Right lung (tissue), 2 donors: ENCODE measurements at regions not wholly inside any gene's neighbourhood (a gene's known extent, or its start where the extent isn't known, plus 50 kb on each side); places are given as distances from the start of the nearest gene placed in this dataset.
"Not testable (repeated sequence)": the region's sequence is repeated elsewhere in the genome, so short reads cannot be mapped to it uniquely, and the experiment has no call there.

Source experiments
- DNase-seq, 2 donors: peaks; one replicate each; pipeline ENCODE4 v3.0.0-alpha.2; 2013

DNA sequence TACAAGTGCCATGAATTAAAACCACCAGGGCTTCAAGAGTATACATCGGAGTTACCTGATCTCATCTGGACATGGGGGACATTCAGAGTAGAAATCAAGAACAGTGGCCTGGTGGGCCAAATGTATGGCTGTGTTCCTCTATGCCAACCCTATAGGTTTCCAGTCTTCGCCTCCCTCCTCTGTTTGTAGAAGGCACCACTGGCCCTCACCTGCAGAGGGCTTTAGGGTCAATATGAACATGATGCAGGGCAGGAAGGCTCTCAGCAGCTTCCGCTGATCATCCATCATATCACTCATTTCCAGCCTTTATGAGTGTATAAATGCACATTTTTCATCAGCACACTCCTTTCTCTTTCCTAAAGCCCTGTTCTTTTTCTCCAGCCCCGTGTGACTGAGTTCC is 555.5 kb upstream of the BRINP1 start:
- no peak for DNase-seq

DNA sequence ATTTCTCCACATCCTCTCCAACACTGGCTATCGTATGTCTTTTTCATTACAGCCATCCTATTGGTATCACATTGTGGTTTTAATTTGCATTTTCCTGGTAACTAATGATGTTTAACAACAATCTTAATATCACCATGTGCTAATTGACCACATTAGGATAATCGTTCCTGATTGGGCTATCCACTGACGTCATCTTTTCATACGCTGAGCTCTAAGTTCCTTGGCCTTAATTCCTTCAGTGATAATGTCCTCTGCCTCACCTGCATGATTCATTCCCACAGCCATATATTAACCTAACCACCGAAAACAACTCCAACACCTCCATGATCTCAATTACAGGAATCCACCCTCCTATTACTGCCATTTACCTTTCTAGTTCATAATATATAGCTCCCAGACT is 547.9 kb upstream of the BRINP1 start:
- DNase-seq = no peak

DNA sequence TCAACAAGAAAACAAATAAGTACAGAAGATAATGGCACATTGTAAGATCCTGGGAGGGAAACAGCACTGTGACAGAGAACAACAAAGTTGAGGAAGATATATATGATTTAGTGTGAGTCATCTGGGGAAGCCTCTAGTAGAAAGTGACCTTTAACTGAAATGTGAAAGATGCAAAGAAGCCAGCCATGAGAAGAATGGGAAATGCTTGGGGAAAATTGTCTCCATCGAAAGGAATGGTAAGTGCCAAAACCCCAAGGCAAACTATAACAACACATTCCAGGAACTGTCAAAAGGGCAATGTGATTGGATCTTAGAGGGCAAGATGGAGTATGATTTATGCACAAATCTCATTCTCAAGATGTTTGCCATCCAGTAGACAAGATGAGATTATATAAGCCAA is 537.8 kb upstream of the BRINP1 start:
- DNase-seq = no peak

DNA sequence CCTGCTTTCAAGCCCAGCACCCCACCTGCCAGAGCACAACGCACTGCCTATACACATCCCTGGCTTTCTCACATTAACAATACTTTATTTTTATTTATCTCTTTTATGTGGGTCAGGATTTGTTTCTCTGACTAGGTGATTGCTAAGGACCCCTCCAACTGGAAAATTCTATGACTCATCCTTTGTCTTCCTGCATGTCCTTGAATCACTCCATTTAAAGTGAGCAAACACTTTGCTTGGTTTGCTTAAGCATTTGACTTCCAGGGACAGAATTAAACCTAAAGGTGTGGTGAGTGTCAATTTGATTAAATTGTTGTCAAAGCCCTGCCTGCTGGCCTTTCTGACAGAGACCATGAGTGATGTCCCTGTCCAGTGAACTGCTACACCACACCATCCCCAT is 536.5 kb upstream of the BRINP1 start:
- DNase-seq = no peak

DNA sequence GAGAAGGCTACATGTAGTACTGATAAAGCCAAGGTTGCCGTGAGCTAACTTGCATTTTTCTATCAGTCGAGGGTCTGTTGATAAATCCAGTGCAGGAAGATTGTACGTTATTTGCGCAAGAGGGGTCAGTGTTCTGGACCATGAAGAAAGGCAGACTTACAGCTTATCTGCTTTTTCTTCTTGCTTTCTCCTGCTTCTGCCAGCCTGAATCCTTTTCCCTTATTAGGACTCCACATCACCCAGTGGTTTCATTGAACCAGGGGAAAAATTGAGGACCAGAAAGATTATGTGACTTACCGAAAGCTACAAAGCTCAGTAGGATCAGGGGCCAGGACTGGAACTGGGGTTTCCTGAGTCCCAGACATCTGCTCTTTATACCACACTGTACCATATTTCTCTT is 534.6 kb upstream of the BRINP1 start:
- DNase-seq = no peak

DNA sequence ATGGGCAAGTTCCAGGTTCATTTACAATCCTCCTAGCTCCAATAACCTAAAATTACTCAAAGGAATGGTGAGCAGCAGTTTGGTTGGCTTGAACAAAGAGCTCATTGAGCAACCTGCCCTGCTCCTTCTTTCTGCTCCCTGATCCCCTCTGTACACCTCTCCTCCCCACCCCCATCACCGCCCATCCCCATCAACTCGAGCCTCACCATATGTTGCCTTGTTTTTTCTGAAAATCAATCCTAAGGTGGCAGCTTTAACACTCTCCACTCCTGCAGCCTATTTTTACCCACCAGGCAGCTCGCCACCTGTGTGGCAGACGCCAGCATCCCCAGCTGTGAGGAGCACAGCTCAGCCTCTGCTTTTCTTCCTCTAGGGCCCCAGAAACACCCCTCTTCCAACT is 533.4 kb upstream of the BRINP1 start:
- no peak for DNase-seq

DNA sequence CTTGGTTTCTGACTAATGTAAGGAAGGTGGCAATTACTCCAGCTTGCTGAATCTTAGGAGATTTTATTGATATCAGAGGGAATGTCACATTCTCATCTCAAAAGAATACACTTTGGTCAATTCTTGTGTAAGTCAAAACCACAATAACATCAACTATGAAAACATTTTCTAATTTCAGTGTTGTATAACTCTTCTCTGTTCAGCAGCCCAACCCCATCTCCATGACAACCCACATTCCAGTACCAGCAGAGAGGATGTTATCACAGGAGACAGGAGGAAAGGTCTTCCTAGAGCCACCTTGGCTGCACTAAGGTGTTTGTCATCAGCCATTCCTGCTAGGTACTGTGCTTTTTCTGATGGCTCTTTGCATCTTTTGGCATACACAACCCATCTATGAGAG is 529.1 kb upstream of the BRINP1 start:
- no peak for DNase-seq

DNA sequence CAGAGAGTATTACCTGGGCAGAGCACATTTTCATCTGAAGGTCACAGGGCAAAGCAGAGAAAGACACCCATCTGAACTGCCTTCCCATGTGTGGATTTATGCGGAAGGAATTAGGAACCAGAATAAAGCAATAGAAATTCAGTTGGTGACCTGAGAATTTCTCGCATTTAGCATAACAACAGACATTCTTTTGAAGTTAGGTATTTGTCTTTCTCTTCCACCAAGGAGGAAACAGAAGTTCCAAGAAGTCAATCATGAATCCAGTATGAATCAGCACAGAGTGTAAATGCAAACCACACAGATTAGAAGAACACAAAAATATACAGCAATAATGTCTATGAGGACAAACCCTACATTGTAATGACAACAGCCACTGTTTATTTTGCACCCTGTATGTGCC is 515.2 kb upstream of the BRINP1 start:
- DNase-seq = no peak

DNA sequence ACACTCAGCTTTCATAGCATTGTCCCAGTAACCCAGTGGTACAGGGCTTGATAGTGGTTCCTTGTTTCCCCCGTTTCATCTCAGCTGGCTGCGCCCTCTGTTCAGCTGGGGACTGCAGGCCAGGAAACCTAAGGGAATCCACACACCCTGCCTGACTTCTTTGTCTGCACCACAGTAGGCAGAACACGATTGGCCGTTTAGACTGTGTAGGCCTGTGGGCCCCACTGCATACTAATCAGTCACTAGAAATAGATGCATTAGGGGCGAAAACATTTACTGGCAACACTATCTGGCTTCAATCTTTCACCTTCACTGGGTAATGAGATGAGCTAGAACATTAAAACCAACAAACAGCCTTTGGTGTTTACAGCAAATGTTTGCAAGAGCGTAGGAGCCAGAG is 512.7 kb upstream of the BRINP1 start:
- no peak for DNase-seq

DNA sequence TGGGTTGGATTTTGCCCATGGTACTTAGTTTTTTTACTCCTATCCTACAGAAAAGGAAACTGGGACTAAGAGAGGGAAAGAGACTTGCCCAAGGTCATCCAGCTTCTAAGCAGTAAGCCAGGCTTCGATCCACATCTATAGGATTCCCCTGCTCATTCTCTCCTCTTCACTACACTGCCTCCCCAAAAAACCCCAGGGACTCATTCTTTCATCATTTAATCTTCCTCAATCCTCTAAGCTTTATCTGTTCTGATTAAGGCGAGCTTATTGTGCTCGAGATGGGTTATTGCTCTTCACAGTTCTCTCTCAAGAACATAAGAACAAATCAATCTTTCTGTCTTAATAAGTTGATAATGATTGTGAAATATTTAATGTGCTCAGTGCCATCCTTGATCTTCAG is 511.1 kb upstream of the BRINP1 start:
- DNase-seq = no peak

DNA sequence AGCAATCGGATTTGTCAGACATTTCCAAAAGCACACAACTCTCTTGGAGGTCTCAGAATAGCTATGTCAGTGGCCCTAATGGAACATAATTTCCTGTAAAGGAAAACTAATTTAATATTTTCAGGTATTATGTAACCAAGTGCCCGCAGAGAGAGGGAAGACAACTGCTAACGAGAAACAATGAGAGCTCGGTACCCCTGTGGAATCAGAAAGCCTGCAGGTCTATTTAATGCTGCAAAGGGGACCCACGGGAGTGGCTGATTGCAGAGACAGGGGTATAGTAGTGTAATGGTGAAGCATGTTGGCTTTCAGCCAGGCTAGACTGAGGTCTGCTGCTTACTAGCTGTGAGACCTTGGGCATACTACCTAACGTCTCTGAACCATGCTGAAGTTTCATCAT is 508.1 kb upstream of the BRINP1 start:
- no peak for DNase-seq

DNA sequence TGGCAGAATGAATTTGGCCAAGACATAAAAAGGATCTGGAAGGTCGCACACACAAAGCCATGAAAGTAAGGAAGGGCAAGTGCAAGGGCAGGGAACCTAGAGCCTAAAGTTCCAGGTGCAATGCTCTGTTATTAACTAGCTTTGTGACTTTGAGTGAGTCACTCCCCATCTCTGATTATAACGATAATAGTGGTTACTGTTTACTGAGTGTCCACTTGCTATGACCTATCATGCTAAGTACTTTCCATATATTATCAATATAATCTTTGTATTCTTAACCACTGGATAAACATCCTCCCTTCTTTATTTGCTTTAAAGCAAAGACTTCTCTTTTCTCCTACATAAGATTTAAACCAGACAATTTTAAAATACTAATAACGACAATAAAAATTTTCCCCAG is 504.6 kb upstream of the BRINP1 start:
- DNase-seq = no peak

DNA sequence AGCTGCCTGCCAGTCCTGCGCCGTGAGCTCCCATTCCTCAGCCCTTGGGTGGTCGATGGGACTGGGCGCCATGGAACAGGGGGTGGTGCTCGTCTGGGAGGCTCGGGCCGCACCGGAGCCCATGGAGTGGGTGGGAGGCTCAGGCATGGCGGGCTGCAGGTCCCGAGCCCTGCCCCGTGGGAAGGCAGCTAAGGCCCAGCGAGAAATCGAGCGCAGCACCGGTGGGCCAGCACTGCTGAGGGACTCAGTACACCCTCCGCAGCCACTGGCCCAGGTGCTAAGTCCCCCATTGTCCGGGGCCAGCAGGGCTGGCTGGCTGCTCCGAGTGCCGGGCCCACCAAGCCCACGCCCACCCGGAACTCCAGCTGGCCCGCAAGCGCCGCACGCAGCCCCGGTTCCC is 501.0 kb upstream of the BRINP1 start:
- not testable (repeated sequence) for DNase-seq

DNA sequence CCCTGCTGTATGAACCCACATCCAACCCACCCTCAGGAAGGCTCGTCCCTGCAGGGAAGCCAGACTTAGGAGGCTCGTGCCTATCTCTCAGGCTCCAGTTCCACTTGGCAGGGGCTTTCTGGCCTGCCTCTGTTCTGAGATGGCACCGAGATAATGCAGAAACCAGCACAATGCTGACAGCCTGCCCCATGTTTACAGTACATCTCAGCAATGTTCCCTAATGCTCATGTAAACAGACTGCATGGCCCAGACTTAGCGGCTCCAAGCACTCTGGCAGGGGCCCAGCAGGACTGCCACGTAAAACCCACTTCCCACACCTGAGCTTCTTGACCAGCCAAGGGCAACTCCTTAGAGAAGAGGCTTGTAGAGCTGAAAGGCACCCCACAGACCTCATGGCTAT is 499.5 kb upstream of the BRINP1 start:
- DNase-seq = no peak

DNA sequence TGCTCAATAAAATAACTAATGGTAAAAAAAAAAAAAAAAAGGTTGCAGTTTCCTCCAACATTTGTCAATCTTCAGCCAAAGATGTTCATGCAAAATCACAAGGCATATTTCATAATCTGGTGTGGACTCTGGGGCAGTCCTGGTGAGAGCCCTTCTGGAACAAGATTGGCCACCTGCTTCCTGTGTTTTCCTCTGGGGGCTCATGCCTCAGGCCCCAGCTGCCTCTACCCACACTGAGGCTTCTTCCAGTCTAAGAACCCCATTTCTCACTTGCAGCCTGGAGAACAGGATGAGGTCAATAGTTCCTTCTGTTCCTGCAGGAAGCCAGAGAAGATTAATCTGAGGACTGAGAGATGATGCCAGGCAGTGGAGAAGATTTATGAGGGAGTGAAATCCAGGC is 492.6 kb upstream of the BRINP1 start:
- no peak for DNase-seq

DNA sequence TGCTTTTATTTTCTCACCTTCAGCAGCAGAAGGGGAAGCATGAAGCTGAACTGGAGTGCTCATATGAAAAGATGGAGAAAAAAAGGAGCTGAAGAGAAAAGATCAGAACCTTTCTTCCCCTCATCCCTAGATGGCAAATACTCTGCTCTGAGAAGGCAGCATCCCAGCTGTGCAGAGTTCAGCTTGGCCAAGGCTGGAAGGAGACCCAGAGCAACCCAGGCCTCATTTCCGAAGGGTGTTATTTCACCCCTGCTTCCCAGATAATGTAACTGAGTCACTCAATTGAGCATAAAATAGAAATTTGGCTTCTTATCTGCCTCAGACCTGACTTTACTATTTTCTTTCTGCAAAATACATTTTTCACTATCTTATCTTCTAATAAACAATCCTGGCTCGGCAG is 489.9 kb upstream of the BRINP1 start:
- DNase-seq = no peak

DNA sequence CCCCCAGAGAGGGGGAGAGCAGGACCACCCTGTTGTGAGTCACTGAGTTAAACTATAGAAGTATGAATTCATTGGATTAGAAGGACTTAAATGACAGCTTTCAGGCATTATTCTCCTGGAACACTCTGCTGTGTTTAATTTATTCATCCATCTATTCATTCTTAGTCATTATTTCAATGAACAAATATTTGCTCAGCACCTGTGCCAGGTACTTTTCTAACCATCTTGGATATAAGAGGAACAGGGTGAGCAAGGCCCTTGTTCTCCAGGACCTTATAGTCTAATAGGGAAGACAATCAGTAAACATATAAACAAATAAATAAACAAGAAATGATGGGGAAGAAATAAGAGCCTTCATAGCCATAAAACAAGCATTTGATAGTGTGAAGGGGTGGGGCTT is 483.9 kb upstream of the BRINP1 start:
- no peak for DNase-seq

DNA sequence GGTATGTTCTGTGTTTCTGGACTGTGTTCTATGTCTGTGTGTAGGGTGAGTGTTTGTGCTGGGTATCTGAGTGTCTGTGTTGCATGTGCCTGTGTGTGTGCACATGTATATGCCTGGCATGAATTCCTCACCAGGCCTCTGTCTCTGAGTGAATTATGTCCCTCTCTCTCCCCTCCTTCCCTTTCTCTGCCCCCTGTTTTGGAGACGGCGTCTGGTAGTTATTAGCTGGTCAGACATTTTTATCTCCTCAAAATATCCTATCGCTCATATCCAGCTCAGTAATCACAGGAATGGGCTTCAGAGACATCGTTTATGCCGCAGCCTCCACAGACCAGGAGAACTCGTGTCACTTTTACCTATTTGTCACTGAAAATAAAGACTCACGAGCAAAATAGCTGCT is 483.2 kb upstream of the BRINP1 start:
- no peak for DNase-seq

DNA sequence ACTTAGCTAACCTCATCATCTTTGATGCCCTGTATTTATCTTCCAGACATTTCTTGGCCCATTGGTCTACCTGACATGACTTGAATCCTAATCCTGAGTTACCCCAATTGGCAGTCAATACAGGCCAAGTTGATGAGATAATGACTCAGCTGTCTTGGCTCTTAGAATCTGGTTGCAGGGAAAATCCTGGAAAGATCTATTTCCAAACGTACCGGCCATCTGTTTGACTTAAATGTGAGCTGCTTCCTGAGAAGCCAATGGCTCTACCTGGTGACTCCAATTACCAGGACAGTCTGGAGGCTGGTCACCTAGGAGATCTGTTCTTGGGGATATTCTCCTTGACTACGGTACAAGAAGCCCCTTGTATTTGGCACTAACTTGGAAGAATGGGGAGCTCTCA is 475.2 kb upstream of the BRINP1 start:
- DNase-seq = no peak

DNA sequence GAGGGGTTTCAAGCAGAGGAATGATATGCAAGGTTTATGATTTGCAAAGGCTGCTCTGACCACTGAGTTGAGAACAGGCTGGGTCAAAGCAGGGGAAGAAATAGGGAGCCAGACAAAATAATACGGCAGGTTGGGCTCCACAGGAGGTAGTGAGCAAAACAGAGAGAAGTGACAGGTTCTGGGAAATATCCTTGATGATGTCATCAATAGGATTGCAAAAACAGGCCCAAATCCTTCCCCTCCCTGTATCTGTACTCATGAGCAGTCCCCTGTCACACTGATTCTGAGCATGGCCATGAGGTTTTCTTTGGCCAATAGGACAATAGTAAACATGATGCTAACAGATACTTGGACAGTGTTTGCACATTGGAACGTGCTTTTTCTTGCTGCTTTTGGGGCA is 471.8 kb upstream of the BRINP1 start:
- no peak for DNase-seq

DNA sequence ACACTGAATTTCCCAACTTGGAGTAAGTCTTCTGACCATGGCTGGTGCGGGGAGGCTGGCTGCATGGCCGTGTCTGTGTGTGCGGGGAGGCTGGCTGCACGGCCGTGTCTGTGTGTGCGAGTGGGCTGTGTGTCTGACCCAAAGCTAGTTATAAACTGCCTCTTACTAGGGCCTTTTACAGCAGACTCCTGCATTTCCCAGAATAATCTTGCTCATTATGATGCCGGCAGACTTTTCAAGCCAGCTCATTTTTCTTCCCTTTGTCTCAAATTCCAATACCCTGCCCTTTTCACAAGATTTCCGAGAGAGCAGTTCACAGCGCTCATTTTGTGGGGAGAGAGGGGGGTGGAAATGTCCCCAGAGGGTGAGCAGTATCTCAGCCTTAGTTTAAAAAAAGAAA is 470.7 kb upstream of the BRINP1 start:
- no peak for DNase-seq

DNA sequence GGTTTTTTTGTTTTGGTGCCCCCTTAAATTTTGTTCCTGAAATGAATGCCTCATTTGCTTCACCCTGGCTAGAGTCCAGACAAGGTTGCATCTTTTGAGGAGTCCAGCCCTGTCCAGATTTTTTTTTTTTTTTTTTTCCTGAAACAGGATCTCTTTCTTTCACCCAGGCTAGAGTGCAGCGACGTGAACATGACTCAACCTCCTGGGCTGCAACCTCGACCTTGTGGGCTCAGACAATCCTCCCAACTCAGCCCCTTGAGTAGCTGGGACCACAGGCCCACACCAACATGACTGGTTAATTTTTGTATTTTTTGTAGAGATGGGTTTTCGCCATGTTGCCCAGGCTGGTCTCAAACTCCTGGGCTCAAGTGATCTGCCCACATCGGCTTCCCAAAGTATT is 469.0 kb upstream of the BRINP1 start:
- DNase-seq = no peak

DNA sequence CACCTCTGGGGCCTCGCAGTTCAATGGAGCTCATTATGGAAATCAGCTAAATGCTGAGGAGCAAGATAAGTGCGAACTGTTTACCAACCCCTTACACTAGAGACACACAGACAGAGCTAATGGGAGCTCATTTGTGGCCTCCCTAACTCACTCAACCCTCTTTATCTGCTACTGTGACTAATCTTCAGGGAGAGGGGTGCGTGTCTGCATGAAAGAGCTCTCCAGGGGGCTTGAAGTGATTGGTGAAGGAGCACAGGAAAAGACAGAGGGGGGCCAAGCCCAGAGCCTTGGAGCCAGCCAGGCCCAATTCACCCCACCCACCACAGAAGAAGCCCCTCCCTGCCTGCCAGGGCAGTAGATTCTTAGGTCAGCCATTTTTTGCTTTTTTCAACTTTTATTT is 466.8 kb upstream of the BRINP1 start:
- no peak for DNase-seq

DNA sequence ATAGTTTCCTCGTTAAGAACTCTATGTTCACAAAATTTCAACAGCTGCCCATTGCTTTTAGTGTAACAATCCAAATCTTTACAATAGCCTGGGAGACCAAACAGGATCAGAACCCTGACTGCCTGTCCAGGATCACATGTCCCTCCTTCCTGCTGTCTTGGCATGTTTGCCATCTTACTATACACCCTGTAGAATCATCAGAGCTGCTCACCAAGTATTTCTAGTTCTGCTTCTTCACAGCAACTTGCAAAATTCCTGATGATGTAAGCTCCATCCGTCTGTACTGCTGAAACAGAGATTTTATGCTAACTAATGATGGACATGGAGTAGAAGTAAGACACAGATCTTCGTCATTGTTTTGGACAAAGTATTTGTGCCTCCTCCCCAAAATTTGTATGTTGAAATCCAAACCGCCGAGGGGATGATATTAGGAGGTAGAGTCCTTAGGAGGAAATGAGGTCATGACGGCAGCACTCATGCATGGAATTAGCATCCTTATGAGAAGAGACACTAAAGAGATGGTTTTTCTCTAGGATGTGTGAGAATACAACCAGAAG is 464.9 kb upstream of the BRINP1 start:
- no peak for DNase-seq

DNA sequence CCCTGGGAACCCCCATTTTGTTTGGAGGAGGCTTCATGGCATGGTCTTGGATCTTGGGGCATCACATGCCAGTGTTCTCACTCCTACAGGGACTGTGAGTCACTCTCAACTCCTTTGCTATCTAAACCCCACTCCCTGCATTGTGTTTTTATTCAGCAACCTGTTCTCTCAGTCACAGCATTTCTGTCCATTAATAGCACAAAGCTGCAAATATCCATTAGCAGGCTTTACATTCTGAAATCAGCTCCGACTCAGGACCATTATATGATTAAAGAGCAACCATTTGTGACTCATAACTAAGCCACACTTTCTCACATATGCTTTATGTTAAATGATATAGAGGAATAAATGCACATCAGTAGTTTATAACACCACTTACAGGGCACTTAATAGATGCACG is 462.1 kb upstream of the BRINP1 start:
- DNase-seq = no peak
